ENCODE measurements at regions not wholly inside any gene's neighbourhood (a gene's known extent, or its start where the extent isn't known, plus 50 kb on each side); places are given as distances from the start of the nearest gene placed in this dataset.

- TF ChIP-seq POLR2A (IDR thresholded peaks at IDR 0.05; ENCODE audit: low read length) (no peak), GATA1 (IDR thresholded peaks at IDR 0.05; ENCODE audit: low read depth, low read length) (no peak)
These were observed 65.2 kb upstream of the RALGPS2 start for GRCh38 chr1:178659789-178660208.
